Tibial nerve (tissue), 4 donors: ENCODE measurements at regions not wholly inside any gene's neighbourhood (a gene's known extent, or its start where the extent isn't known, plus 50 kb on each side); places are given as distances from the start of the nearest gene placed in this dataset.

Experiments used
- DNase-seq, 2 donors: peaks; one replicate each; pipeline ENCODE4 v3.0.0-alpha.2; 2019; ENCODE audit warnings: low spot score in 2 of 2
- H3K27ac ChIP-seq, 4 donors: fragments of 200-600 bp; sonication (generic) in 3 of 4; one replicate each; pipeline ENCODE4 v1.5.1; 2017 to 2019; ENCODE audit warnings: mild to moderate bottlenecking in 1 of 4
- H3K27me3 ChIP-seq, 2 donors: fragments of 200-600 bp; sonication (generic) in 1 of 2; one replicate each; pipeline versions ENCODE4 v1.5.1 to v1.6.0; 2017 to 2019
- H3K36me3 ChIP-seq, 3 donors: fragments of 200-600 bp; sonication (generic); one replicate each; pipeline ENCODE4 v1.5.1; 2018 to 2019
- H3K4me1 ChIP-seq, 4 donors: fragments of 200-600 bp; sonication (generic) in 3 of 4; one replicate each; pipeline ENCODE4 v1.5.1; 2017 to 2019
- H3K4me3 ChIP-seq, 4 donors: fragments of 200-600 bp; sonication (generic) in 3 of 4; one replicate each; pipeline ENCODE4 v1.5.1; 2017 to 2019; ENCODE audit warnings: mild to moderate bottlenecking in 1 of 4, moderate library complexity in 1 of 4
- H3K9me3 ChIP-seq, 4 donors: fragments of 200-600 bp; sonication (generic) in 3 of 4; one replicate each; pipeline ENCODE4 v1.5.1; 2017 to 2019
- CTCF ChIP-seq, 5 experiments: fragments of 200-600 bp in 3 of 5; fragments of 450-650 bp in 2 of 5; sonication (generic) in 3 of 5; IDR thresholded peaks; one replicate each; pipeline ENCODE4 v1.5.1; 2016 to 2019; ENCODE audit warnings: antibody characterized with exemption in 5 of 5, mild to moderate bottlenecking in 3 of 5, moderate library complexity in 2 of 5
- EP300 ChIP-seq, 2 donors: sonication (generic); formaldehyde crosslinking; IDR thresholded peaks; one replicate each; pipeline ENCODE4 v1.6.1; 2017; ENCODE audit warnings: antibody characterized with exemption in 2 of 2, mild to moderate bottlenecking in 1 of 2
- POLR2A ChIP-seq, 2 donors: fragments of 450-650 bp; IDR thresholded peaks; one replicate each; pipeline ENCODE4 v1.6.1; 2017; ENCODE audit warnings: antibody characterized with exemption in 2 of 2, mild to moderate bottlenecking in 2 of 2, moderate library complexity in 2 of 2
- WGBS, 2 donors: methylation state at CpG; one replicate each; pipeline ENCODE4 v1.1.5; 2018; 5-methylcytosine and 5-hydroxymethylcytosine counted together

DNA sequence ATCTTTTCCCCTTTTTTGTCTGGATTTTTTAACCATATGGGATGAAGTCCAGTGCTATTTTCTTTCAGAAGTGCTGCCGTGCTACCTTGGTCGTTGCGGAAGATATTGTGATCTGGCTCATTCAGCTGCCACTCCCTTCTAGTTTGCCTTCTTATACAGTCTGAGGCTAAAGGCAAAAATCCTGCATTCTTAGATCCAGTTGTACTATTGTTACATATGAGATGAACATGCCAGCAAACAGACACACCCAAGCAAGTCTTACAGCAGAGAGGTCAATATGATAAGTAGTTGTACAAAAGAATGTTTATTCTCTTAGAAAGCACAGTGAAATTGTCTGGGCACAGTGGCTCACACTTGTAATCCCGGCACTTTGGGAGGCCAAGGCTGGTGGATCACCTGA lies 108.0 kb upstream of the COX10 start:
- no peak for DNase-seq
- Histone ChIP-seq H3K27ac (no peak overlapping the region), H3K4me1 (no peaks in the 10 kb centered on the region), H3K27me3 (no peaks in the 10 kb centered on the region), H3K9me3 (no peaks in the 10 kb centered on the region), H3K4me3 (no peak overlapping the region), H3K36me3 (no peaks in the 10 kb centered on the region)
- WGBS, 2 donors = 72 to 80% methylated on average over 4 of the region's 4 CpGs
- no peak for TF ChIP-seq EP300 (IDR thresholded peaks at IDR 0.05)
- no peak for TF ChIP-seq CTCF (IDR thresholded peaks at IDR 0.05)
- TF ChIP-seq POLR2A (IDR thresholded peaks at IDR 0.05) = no peak

DNA sequence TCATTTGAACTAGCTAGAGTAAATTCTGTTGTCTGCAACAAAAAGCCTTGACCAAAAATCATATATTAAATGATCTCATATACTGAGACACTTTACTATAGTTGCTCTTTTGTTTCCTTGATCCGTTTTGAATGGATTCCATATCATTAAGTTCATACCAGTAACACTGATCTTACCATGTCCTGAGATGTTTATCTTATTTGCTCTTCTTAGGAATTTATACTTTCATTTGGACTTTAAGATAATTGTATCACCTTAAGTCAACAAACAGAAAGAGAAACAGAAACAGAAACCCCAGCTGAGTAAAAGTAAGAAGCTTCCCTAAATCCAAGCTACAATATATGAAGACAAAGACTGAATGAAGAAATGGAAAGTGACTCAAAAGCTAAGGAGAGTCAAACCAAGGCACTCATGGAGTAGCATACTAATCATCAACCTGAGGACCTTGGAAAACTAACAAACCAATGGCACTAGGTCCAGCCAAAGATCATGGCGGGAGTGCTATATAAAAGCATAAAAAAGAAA lies 106.5 kb upstream of the COX10 start:
- 75 to 80% methylated on average over 2 of the region's 2 CpGs for WGBS, 2 donors
- no peak for DNase-seq
- H3K4me1 ChIP-seq = no peaks in the 10 kb centered on the region
- H3K27ac ChIP-seq = no peak overlapping the region
- H3K9me3 ChIP-seq = no peaks in the 10 kb centered on the region
- H3K27me3 ChIP-seq = no peaks in the 10 kb centered on the region
- no peak overlapping the region for H3K4me3 ChIP-seq
- no peaks in the 10 kb centered on the region for H3K36me3 ChIP-seq
- TF ChIP-seq CTCF (IDR thresholded peaks at IDR 0.05) (no peak), POLR2A (IDR thresholded peaks at IDR 0.05) (no peak), EP300 (IDR thresholded peaks at IDR 0.05) (no peak)

DNA sequence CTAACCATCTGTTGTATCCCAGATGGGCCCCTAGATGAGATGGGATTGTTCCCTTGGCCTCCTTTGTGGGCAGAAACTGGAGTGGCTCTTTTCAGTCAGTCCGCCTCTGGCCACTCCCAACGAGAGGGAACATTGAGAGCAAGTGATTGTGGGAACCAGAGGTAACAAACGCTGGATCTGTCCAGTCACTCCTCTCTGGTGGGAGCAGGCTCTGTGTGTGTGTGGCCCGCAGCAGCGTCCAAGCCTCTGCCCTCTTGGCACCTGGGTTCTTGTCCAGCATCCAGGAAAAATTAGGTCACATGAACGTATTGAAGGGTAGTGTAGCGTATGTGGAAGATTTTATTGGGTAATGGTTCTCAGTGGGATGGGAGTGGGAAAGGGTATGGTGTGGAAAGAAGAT lies 101.9 kb upstream of the COX10 start:
- Histone ChIP-seq H3K4me3 (no peak overlapping the region), H3K9me3 (no peaks in the 10 kb centered on the region), H3K4me1 (no peaks in the 10 kb centered on the region), H3K27ac (no peak overlapping the region), H3K27me3 (no peaks in the 10 kb centered on the region), H3K36me3 (no peaks in the 10 kb centered on the region)
- DNase-seq = no peak
- 88 to 92% methylated on average over 7 of the region's 7 CpGs for WGBS, 2 donors
- TF ChIP-seq POLR2A (IDR thresholded peaks at IDR 0.05) (no peak), EP300 (IDR thresholded peaks at IDR 0.05) (no peak), CTCF (IDR thresholded peaks at IDR 0.05) (no peak)

DNA sequence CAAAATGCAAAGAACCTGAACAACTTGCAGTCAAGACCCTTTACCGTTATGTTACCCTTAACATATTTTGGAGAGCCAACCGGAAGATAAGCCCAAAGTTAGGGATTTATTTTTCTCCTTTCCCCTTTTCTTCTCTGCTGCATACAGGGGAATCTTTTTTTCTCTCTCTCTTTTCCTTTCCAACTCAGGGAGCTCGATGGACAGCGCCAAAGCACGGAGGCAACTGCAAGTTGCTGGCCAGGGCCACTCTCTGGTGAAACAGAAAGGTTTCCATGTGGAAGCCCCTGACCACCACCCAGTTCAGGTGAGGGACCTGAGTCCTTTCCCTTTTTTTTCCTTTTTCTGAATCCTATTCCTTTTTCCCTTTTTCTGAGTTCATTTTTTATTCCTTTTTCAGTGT lies 98.8 kb upstream of the COX10 start:
- TF ChIP-seq POLR2A (IDR thresholded peaks at IDR 0.05) (no peak), CTCF (IDR thresholded peaks at IDR 0.05) (no peak), EP300 (IDR thresholded peaks at IDR 0.05) (no peak)
- H3K9me3 ChIP-seq = no peaks in the 10 kb centered on the region
- H3K27me3 ChIP-seq = no peaks in the 10 kb centered on the region
- H3K4me3 ChIP-seq = no peak overlapping the region
- 89% methylated on average over 5 of the region's 5 CpGs for WGBS, 2 donors
- no peak for DNase-seq
- H3K4me1 ChIP-seq = no peaks in the 10 kb centered on the region
- H3K36me3 ChIP-seq = no peaks in the 10 kb centered on the region
- no peak overlapping the region for H3K27ac ChIP-seq

DNA sequence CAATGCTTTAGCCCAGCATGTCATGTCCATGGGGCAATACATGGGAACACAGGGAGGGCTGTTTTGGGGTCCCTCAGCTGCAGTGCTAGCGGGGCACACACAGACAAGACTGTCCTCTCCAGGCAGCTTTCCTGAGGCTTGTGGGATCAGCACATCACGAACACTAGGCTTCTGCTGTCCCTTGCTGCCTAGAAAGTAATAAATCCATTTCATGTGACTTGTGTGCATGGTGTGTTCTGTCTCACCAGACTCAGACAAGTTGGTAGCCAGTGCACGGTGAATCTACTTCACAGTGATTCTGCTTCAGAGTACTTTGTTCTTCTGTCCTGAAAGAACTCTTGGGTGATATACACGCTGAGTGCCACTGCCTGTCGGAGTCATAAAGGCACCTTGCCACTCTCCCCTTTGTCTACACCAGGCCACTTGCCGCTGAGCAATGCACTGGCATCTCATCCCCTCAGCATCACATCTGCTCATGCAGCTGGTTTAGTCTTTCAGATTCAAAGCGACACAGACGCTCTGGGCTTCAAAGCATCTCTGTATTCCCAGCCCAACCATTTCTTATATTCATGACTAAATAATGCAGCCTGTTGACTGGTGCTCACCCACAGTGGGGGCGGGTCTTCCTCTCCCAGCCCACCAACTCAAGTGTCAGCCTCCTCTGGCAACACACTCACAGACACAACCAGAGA lies 95.2 kb upstream of the COX10 start:
- Histone ChIP-seq H3K27me3 (no peaks in the 10 kb centered on the region), H3K4me3 (no peak overlapping the region), H3K36me3 (no peaks in the 10 kb centered on the region), H3K9me3 (no peaks in the 10 kb centered on the region), H3K27ac (no peak overlapping the region), H3K4me1 (no peaks in the 10 kb centered on the region)
- no peak for TF ChIP-seq CTCF (IDR thresholded peaks at IDR 0.05)
- TF ChIP-seq EP300 (IDR thresholded peaks at IDR 0.05) = no peak
- TF ChIP-seq POLR2A (IDR thresholded peaks at IDR 0.05) = no peak
- no peak for DNase-seq
- WGBS, 2 donors = 58% methylated on average over 9 of the region's 9 CpGs
